ENCODE measurements at regions not wholly inside any gene's neighbourhood (a gene's known extent, or its start where the extent isn't known, plus 50 kb on each side); places are given as distances from the start of the nearest gene placed in this dataset.

GRCh38 chr3:5580826-5581225 lies 393.3 kb downstream of the EDEM1 start:
- no peaks in the 10 kb centered on the region for H3K27me3 Mint-ChIP-seq
- CTCF ChIA-PET: no interaction called here
- no peak for DNase-seq
- POLR2A ChIA-PET: no interaction called here
- no peak for ATAC-seq
- H3K9me3 Mint-ChIP-seq: no peaks in the 10 kb centered on the region
- H3K4me3 Mint-ChIP-seq: no peak overlapping the region
- no peak overlapping the region for H3K27ac Mint-ChIP-seq
- no peak for TF ChIP-seq CTCF (IDR thresholded peaks at IDR 0.05)
- H3K36me3 Mint-ChIP-seq (ENCODE audit: low read depth): no peaks in the 10 kb centered on the region
- intact Hi-C loops (cut with micrococcal nuclease): no loop called here
- no peaks in the 10 kb centered on the region for H3K4me1 Mint-ChIP-seq (ENCODE audit: low read depth)

- no peak for TF ChIP-seq CTCF (IDR thresholded peaks at IDR 0.05)
- H3K4me1 Mint-ChIP-seq (ENCODE audit: low read depth): no peaks in the 10 kb centered on the region
- POLR2A ChIA-PET: no interaction called here
- no peak overlapping the region for H3K27ac Mint-ChIP-seq
- H3K27me3 Mint-ChIP-seq: no peaks in the 10 kb centered on the region
- no peaks in the 10 kb centered on the region for H3K36me3 Mint-ChIP-seq (ENCODE audit: low read depth)
- no peak overlapping the region for H3K4me3 Mint-ChIP-seq
- ATAC-seq (no peak), DNase-seq (no peak)
- CTCF ChIA-PET: no interaction called here
- intact Hi-C loops (cut with micrococcal nuclease): no loop called here
- H3K9me3 Mint-ChIP-seq: no peaks in the 10 kb centered on the region
These were observed 394.2 kb downstream of the EDEM1 start for GRCh38 chr3:5581743-5582142.

- Mint-ChIP-seq H3K27me3 (no peaks in the 10 kb centered on the region), H3K4me3 (no peak overlapping the region), H3K27ac (no peak overlapping the region), H3K36me3 (ENCODE audit: low read depth) (no peaks in the 10 kb centered on the region), H3K4me1 (ENCODE audit: low read depth) (no peaks in the 10 kb centered on the region), H3K9me3 (no peaks in the 10 kb centered on the region)
- ATAC-seq (no peak), DNase-seq (no peak)
- TF ChIP-seq CTCF (IDR thresholded peaks at IDR 0.05): no peak
- POLR2A ChIA-PET: no interaction called here
- CTCF ChIA-PET: no interaction called here
- intact Hi-C loops (cut with micrococcal nuclease): no loop called here
These were observed 396.4 kb downstream of the EDEM1 start for GRCh38 chr3:5583920-5584319.

- ATAC-seq: no peak
- Mint-ChIP-seq H3K9me3 (no peaks in the 10 kb centered on the region), H3K4me1 (ENCODE audit: low read depth) (no peaks in the 10 kb centered on the region), H3K36me3 (ENCODE audit: low read depth) (no peaks in the 10 kb centered on the region), H3K27me3 (no peaks in the 10 kb centered on the region), H3K4me3 (no peak overlapping the region), H3K27ac (no peak overlapping the region)
- intact Hi-C loops (cut with micrococcal nuclease): no loop called here
- CTCF ChIA-PET: no interaction called here
- POLR2A ChIA-PET: no interaction called here
- TF ChIP-seq CTCF (IDR thresholded peaks at IDR 0.05): no peak
- no peak for DNase-seq
These were observed 397.6 kb downstream of the EDEM1 start for GRCh38 chr3:5585085-5585484.

- ChIA-PET POLR2A (no interaction called here), CTCF (no interaction called here)
- ATAC-seq (no peak), DNase-seq (no peak)
- no peaks in the 10 kb centered on the region for H3K4me1 Mint-ChIP-seq (ENCODE audit: low read depth)
- H3K9me3 Mint-ChIP-seq: peaks cover 4% of the 10 kb centered on the region
- H3K4me3 Mint-ChIP-seq: no peak overlapping the region
- no peak overlapping the region for H3K27ac Mint-ChIP-seq
- intact Hi-C loops (cut with micrococcal nuclease): no loop called here
- H3K36me3 Mint-ChIP-seq (ENCODE audit: low read depth): no peaks in the 10 kb centered on the region
- no peaks in the 10 kb centered on the region for H3K27me3 Mint-ChIP-seq
- no peak for TF ChIP-seq CTCF (IDR thresholded peaks at IDR 0.05)
These were observed 419.5 kb downstream of the EDEM1 start for GRCh38 chr3:5606884-5607472.
